HFFc6 (cell line): ENCODE measurements at regions not wholly inside any gene's neighbourhood (a gene's known extent, or its start where the extent isn't known, plus 50 kb on each side); places are given as distances from the start of the nearest gene placed in this dataset.

Source experiments
- DNase-seq: peaks from one replicate; pipeline ENCODE4 v3.0.0-alpha.2; 2018
- H3K27ac Mint-ChIP-seq: 2 replicates; pipeline ENCODE4 v1.8.0; 2020; ENCODE audit warnings: mild to moderate bottlenecking, mixed read lengths
- H3K27me3 Mint-ChIP-seq: 2 replicates; pipeline ENCODE4 v1.8.0; 2021; ENCODE audit warnings: mild to moderate bottlenecking, moderate library complexity, mixed read lengths; ENCODE audit not compliant: insufficient read depth
- H3K36me3 Mint-ChIP-seq: 2 replicates; pipeline ENCODE4 v1.8.0; 2021; ENCODE audit warnings: low read depth, mixed read lengths
- H3K4me1 Mint-ChIP-seq: 2 replicates; pipeline ENCODE4 v1.8.0; 2020; ENCODE audit warnings: low read depth, mixed read lengths
- H3K4me3 Mint-ChIP-seq: 2 replicates; pipeline ENCODE4 v1.8.0; 2020; ENCODE audit warnings: mild to moderate bottlenecking, moderate library complexity, mixed read lengths
- H3K9me3 Mint-ChIP-seq: 2 replicates; pipeline ENCODE4 v1.8.0; 2020; ENCODE audit warnings: mild to moderate bottlenecking, mixed read lengths
- TF ChIP-seq, protein P1 (sequence below): fragments of 200-600 bp; sonication (generic); IDR thresholded peaks from 2 replicates; pipeline ENCODE4 v1.5.0; 2021; ENCODE audit warnings: antibody characterized with exemption, mild to moderate bottlenecking

DNA sequence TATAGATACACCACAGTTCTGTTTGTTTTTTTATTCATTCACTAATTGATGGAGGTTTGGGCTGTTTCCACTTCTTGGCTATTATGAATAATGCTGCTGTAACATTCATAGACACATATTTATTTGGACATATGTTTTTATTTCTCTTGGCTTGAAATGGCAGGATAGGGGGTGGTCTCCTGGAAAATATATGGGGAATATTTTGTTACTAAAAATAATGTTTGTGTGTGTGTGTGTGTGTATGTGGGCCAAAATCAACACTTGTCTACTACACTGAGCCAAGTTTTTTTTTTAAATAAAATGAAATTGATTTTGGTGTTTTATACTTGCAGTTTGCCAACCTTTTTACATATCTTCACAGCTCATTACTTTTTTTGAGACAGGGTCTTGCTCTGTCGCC, 264.4 kb upstream of the SULF2 start:
- DNase-seq, result no peak
- Mint-ChIP-seq H3K4me3 (no peak overlapping the region), H3K27me3 (peaks cover 2% of the 10 kb centered on the region; the same call in 1 of the 2 replicates), H3K4me1 (no peaks in the 10 kb centered on the region), H3K9me3 (peaks cover 47% of the 10 kb centered on the region), H3K36me3 (no peaks in the 10 kb centered on the region; the same call in 1 of the 2 replicates), H3K27ac (no peak overlapping the region)
- TF ChIP-seq, protein P1, sequence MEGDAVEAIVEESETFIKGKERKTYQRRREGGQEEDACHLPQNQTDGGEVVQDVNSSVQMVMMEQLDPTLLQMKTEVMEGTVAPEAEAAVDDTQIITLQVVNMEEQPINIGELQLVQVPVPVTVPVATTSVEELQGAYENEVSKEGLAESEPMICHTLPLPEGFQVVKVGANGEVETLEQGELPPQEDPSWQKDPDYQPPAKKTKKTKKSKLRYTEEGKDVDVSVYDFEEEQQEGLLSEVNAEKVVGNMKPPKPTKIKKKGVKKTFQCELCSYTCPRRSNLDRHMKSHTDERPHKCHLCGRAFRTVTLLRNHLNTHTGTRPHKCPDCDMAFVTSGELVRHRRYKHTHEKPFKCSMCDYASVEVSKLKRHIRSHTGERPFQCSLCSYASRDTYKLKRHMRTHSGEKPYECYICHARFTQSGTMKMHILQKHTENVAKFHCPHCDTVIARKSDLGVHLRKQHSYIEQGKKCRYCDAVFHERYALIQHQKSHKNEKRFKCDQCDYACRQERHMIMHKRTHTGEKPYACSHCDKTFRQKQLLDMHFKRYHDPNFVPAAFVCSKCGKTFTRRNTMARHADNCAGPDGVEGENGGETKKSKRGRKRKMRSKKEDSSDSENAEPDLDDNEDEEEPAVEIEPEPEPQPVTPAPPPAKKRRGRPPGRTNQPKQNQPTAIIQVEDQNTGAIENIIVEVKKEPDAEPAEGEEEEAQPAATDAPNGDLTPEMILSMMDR, result no peak

DNA sequence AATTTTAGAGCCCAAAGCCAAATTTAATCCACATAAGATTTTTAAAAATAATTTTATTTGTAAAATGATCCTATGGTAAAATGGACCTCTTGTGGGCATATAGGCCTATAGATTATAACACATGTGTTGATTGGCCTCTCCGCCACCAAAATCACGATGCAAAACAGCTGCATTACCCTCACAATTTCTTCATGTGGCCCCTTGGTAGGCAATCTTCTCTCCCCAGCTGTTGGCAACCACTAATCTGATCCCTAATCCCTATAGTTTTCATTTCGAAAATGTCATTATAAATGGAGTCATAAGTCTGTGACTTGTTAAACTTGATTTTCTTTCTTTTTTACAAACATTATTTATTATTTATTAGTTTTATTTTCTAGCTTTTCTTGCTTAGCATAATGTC, 263.9 kb upstream of the SULF2 start:
- DNase-seq, result no peak
- H3K27me3 Mint-ChIP-seq, result peaks cover 2% of the 10 kb centered on the region; the same call in 1 of the 2 replicates
- H3K4me3 Mint-ChIP-seq, result no peak overlapping the region
- TF ChIP-seq, protein P1, result no peak
- no peaks in the 10 kb centered on the region; the same call in 1 of the 2 replicates for H3K36me3 Mint-ChIP-seq
- no peak overlapping the region for H3K27ac Mint-ChIP-seq
- peaks cover 42% of the 10 kb centered on the region for H3K9me3 Mint-ChIP-seq
- H3K4me1 Mint-ChIP-seq, result no peaks in the 10 kb centered on the region

DNA sequence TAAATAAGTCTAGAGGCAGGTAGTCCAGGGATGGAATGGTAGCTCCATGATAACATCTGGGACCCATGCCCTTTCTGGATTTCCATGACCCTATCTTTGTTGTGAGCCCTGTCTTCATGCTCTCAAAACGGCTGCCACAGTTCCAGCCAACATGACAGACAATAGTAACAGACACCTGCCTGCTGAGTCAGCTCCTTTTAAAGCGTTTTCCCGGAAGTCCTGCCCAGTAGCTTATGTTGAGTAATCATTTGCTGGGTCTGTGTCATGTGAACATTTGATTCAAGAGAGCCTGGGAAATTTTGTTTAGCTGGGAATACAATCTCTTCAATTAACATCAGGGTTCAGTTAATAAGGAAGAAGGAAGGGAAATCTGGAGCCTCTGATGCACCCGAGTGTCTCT, 262.2 kb upstream of the SULF2 start:
- H3K4me3 Mint-ChIP-seq, result no peak overlapping the region
- H3K27ac Mint-ChIP-seq, result no peak overlapping the region
- H3K4me1 Mint-ChIP-seq, result no peaks in the 10 kb centered on the region
- peaks cover 1% of the 10 kb centered on the region; the same call in 1 of the 2 replicates for H3K27me3 Mint-ChIP-seq
- H3K36me3 Mint-ChIP-seq, result no peaks in the 10 kb centered on the region
- peaks cover 37% of the 10 kb centered on the region for H3K9me3 Mint-ChIP-seq
- no peak for DNase-seq
- TF ChIP-seq, protein P1, result no peak

DNA sequence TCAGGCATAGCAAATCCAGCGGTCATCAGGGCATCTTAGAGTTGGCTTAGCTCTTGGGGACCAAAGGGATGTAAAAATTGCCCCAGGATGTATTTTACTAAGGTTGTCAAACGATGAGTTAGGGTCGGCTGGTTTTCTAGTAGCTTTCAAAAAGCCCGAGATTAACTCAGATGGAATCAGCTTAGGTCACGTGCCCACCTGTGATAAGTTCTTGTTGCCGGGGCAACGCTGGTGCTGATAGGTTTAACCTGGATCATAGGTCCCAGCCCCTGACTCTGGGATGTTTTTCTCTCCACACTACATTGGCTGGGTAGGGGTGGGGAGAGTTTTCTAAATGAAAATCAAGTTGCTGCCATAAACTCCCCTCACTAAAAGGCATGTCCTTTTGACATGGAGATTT, 257.3 kb upstream of the SULF2 start:
- Mint-ChIP-seq H3K27ac (no peak overlapping the region), H3K4me3 (no peak overlapping the region), H3K9me3 (peaks cover 39% of the 10 kb centered on the region), H3K4me1 (no peaks in the 10 kb centered on the region), H3K27me3 (peaks cover 2% of the 10 kb centered on the region; the same call in 1 of the 2 replicates), H3K36me3 (no peaks in the 10 kb centered on the region)
- TF ChIP-seq, protein P1, result no peak
- DNase-seq, result no peak

DNA sequence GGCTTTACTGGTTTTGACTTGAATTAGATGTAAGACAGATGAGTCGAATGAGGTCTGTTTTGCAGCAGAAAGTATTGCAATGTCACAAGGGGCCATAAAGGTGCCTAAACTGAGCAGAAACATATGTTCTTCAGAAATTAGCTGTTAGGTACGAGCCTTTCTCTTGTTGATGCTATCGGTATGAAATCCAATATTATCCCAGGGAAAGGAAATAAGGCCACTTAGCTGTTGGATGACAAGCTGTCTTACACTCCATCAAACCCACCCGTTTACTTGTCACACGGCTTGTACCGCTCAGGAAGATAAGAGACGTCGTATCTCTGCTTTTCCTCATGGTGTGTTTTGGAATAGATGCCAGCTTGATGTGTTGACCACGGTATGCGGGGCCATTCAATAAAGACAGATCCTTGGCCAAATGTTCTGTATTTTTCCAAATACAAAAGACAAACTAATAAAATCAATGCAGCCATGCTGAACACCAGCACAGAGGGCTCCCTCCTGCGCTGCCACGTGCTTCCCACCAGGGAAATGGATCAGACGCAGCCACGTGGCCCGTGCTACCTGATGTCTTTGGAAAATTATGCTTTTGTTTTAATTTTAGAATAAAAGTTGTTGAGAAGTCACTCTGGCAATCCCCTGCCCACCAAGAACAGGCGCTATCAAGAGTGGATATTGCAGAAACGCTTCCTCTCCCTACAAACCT, 255.9 kb upstream of the SULF2 start:
- no peak overlapping the region for H3K4me3 Mint-ChIP-seq
- no peak overlapping the region for H3K27ac Mint-ChIP-seq
- H3K4me1 Mint-ChIP-seq, result no peaks in the 10 kb centered on the region
- no peak for DNase-seq
- peaks cover 45% of the 10 kb centered on the region for H3K9me3 Mint-ChIP-seq
- no peaks in the 10 kb centered on the region for H3K36me3 Mint-ChIP-seq
- TF ChIP-seq, protein P1, result no peak
- peaks cover 2% of the 10 kb centered on the region; the same call in 1 of the 2 replicates for H3K27me3 Mint-ChIP-seq
